IPS-20b (cell line): ENCODE measurements at regions not wholly inside any gene's neighbourhood (a gene's known extent, or its start where the extent isn't known, plus 50 kb on each side); places are given as distances from the start of the nearest gene placed in this dataset.
A peak's percentile ranks its signal among the peaks of the same experiment; 100 is the strongest.

Experiments used
- H3K27ac ChIP-seq: one replicate; pipeline ENCODE4 v1.5.1; 2013; ENCODE audit warnings: low read length
- H3K27me3 ChIP-seq: 2 replicates; pipeline ENCODE4 v1.6.1; 2013; ENCODE audit warnings: mild to moderate bottlenecking, low read length, inconsistent platforms; ENCODE audit not compliant: insufficient read depth
- H3K36me3 ChIP-seq: 2 replicates; pipeline ENCODE4 v1.6.1; 2013; ENCODE audit warnings: low read depth, mild to moderate bottlenecking, inconsistent platforms, low read length, moderate library complexity; ENCODE audit not compliant: insufficient read depth
- H3K4me1 ChIP-seq: 2 replicates; pipeline ENCODE4 v1.6.1; 2013; ENCODE audit warnings: mild to moderate bottlenecking, control low read depth, inconsistent platforms, low read length, moderate library complexity; ENCODE audit not compliant: insufficient read depth
- H3K4me3 ChIP-seq: 2 replicates; pipeline ENCODE4 v1.5.1; 2013; ENCODE audit warnings: mild to moderate bottlenecking, low read length, inconsistent platforms
- H3K9ac ChIP-seq: 2 replicates; pipeline ENCODE4 v1.6.1; 2013; ENCODE audit warnings: low read depth, mild to moderate bottlenecking, inconsistent platforms, low read length, moderate library complexity
- H3K9me3 ChIP-seq: 2 replicates; pipeline ENCODE4 v1.6.1; 2013; ENCODE audit warnings: mild to moderate bottlenecking, low read depth, low read length, inconsistent platforms; ENCODE audit not compliant: insufficient read depth

DNA sequence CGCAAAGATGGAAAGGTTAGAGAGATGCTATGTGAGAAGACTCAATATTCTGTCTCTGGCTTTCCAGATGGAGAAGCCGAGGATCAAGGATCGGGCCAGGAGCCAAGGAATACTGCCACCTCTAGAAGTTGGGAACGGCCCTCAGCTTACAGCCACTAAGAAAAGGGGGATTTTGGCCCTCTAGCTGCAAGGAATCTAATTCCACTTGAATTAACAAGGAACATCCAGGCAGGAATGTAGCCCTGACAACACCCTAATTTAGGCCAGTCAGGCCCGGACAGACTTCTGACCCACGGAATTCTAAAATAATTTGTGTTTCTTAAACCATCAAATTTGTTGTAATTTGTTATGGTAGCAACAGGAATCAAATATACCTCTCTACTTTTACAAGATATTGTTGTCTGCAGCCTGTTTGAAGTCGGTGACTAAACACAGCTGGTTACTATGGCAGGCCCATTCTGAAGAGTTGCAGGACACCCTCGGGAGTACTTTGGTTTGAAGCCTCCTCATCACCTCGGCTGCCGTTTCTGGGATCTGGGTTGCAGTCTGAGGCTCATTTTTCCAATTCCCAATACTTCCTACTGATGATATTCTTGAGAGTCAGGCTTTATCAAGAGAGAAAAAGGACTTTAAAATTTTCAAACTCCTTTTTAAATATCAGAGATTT is 1131.2 kb downstream of the TSN start:
- Histone ChIP-seq H3K27me3 (no peaks in the 10 kb centered on the region), H3K36me3 (no peaks in the 10 kb centered on the region), H3K9me3 (no peaks in the 10 kb centered on the region), H3K4me1 (no peaks in the 10 kb centered on the region), H3K27ac (no peak overlapping the region), H3K4me3 (no peak overlapping the region), H3K9ac (no peak overlapping the region)

DNA sequence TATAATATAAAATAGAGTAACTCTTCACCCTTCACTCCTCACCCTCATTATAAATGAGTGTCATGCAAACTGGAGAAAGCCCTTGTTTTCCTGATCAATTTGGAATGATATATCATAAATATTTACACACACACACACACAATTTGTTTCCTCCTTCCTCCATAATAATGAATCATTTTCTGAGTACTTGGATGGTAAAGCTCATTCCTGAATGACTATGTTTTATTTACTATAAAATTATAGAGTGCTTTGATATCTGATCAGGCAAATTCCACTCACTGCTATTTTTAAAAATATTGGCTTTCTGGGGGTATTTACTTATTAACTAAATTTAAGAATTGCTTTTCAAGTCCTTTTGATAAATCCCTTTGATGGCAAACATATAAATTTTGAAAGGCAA is 1125.5 kb upstream of the CNTNAP5 start:
- Histone ChIP-seq H3K27ac (no peak overlapping the region), H3K27me3 (no peaks in the 10 kb centered on the region), H3K9me3 (no peaks in the 10 kb centered on the region; the same call in 1 of the 2 replicates), H3K4me1 (no peaks in the 10 kb centered on the region), H3K36me3 (no peaks in the 10 kb centered on the region), H3K4me3 (no peak overlapping the region), H3K9ac (no peak overlapping the region)

GRCh38 chr2:122905431-122905830 is 1119.7 kb upstream of the CNTNAP5 start:
- H3K27me3 ChIP-seq, result no peaks in the 10 kb centered on the region
- no peak overlapping the region for H3K4me3 ChIP-seq
- no peaks in the 10 kb centered on the region for H3K36me3 ChIP-seq
- no peak overlapping the region for H3K27ac ChIP-seq
- no peak overlapping the region for H3K9ac ChIP-seq
- no peaks in the 10 kb centered on the region for H3K4me1 ChIP-seq
- H3K9me3 ChIP-seq, result no peaks in the 10 kb centered on the region

- Histone ChIP-seq H3K4me3 (no peak overlapping the region), H3K4me1 (no peaks in the 10 kb centered on the region), H3K27ac (no peak overlapping the region), H3K9ac (no peak overlapping the region), H3K27me3 (no peaks in the 10 kb centered on the region), H3K9me3 (no peaks in the 10 kb centered on the region), H3K36me3 (no peaks in the 10 kb centered on the region)
These were observed 1116.9 kb upstream of the CNTNAP5 start for GRCh38 chr2:122908159-122908558.

DNA sequence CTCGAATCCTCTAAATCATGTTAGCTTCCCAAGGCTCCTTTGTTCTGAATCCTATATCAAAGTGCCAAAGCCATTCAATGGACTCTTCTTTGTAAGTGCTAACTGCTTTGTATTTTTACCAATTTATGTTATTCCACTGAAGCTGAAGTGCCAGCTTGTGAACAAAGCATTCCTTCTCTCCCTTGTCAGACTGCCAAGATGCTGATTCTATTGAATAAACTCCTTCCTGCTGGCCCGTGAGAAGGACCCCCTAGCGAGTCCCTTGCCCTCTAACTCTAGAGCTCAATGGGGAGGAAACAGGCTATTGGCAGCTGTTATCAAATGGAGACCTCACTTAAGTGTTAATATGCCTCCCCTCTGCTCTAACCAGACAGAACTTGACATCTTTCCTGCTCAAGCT is 1097.9 kb upstream of the CNTNAP5 start:
- Histone ChIP-seq H3K36me3 (no peaks in the 10 kb centered on the region; the same call in 1 of the 2 replicates), H3K9ac (no peak overlapping the region), H3K27me3 (no peaks in the 10 kb centered on the region), H3K4me3 (0 out of 2 replicates have a peak overlapping the region, but pooled peaks have one; percentile 15), H3K27ac (no peak overlapping the region), H3K9me3 (peaks cover 16% of the 10 kb centered on the region; the same call in 1 of the 2 replicates), H3K4me1 (peaks cover 15% of the 10 kb centered on the region; the same call in 1 of the 2 replicates)

GRCh38 chr2:122927710-122928557 is 1097.2 kb upstream of the CNTNAP5 start:
- no peak overlapping the region for H3K27ac ChIP-seq
- no peak overlapping the region for H3K9ac ChIP-seq
- H3K27me3 ChIP-seq, result no peaks in the 10 kb centered on the region
- H3K4me3 ChIP-seq, result peak overlapping the region; percentile 15; the same call in 1 of the 2 replicates
- H3K36me3 ChIP-seq, result no peaks in the 10 kb centered on the region; the same call in 1 of the 2 replicates
- H3K9me3 ChIP-seq, result peaks cover 16% of the 10 kb centered on the region; the same call in 1 of the 2 replicates
- H3K4me1 ChIP-seq, result peaks cover 15% of the 10 kb centered on the region; the same call in 1 of the 2 replicates

GRCh38 chr2:122929347-122929746 is 1095.7 kb upstream of the CNTNAP5 start:
- no peaks in the 10 kb centered on the region for H3K27me3 ChIP-seq
- no peaks in the 10 kb centered on the region; the same call in 1 of the 2 replicates for H3K36me3 ChIP-seq
- no peak overlapping the region for H3K9ac ChIP-seq
- no peak overlapping the region for H3K4me3 ChIP-seq
- H3K4me1 ChIP-seq, result peaks cover 15% of the 10 kb centered on the region; the same call in 1 of the 2 replicates
- H3K9me3 ChIP-seq, result peaks cover 16% of the 10 kb centered on the region; the same call in 1 of the 2 replicates
- no peak overlapping the region for H3K27ac ChIP-seq

DNA sequence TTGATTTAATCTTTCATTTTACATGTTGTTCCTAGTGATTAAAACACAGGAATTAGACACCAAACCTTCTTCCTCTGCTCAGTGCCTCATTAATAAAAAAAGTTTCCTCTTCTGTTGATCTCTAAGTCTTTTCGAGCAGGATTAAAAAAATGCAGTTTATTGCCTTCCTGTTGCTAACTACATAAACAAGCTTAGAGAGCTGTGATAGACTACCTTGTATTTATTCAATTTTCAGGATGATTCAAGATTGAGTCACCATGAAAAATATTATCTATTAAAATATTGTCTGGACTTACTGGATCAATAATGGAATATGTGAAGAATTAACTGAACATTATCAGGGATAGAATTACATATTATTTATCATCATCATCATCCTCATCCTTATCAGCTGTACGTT is 1089.6 kb upstream of the CNTNAP5 start:
- Histone ChIP-seq H3K27me3 (no peaks in the 10 kb centered on the region), H3K9me3 (peaks cover 1% of the 10 kb centered on the region; the same call in 1 of the 2 replicates), H3K27ac (no peak overlapping the region), H3K9ac (no peak overlapping the region), H3K4me3 (no peak overlapping the region), H3K4me1 (no peaks in the 10 kb centered on the region), H3K36me3 (no peaks in the 10 kb centered on the region)

DNA sequence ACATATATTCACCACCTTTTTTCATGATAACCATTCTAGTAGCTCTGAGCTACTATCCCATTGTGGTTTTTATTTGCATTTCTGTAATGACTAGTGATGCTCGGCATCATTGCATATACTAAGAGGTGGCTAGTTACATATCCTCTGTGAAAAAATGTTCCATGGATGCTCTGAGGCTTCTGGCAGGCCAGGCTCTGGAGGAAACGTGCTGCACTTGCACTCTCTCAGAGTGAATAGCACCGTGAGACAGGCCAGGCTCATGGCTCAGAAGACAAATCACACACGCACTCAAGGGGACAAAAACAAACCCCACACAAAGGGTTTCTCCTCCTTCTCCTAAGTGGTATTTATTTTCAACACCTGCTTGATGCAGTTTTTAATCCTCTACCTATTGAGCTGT is 1085.3 kb upstream of the CNTNAP5 start:
- Histone ChIP-seq H3K9me3 (no peaks in the 10 kb centered on the region), H3K27me3 (no peaks in the 10 kb centered on the region), H3K9ac (no peak overlapping the region), H3K36me3 (no peaks in the 10 kb centered on the region), H3K27ac (no peak overlapping the region), H3K4me1 (no peaks in the 10 kb centered on the region), H3K4me3 (no peak overlapping the region)

GRCh38 chr2:122949523-122949922 is 1075.6 kb upstream of the CNTNAP5 start:
- Histone ChIP-seq H3K27me3 (no peaks in the 10 kb centered on the region), H3K9ac (no peak overlapping the region), H3K4me1 (no peaks in the 10 kb centered on the region), H3K9me3 (no peaks in the 10 kb centered on the region), H3K27ac (no peak overlapping the region), H3K36me3 (no peaks in the 10 kb centered on the region), H3K4me3 (no peak overlapping the region)

GRCh38 chr2:122955776-122956175 is 1069.3 kb upstream of the CNTNAP5 start:
- Histone ChIP-seq H3K4me3 (no peak overlapping the region), H3K36me3 (no peaks in the 10 kb centered on the region), H3K4me1 (no peaks in the 10 kb centered on the region), H3K9ac (no peak overlapping the region), H3K9me3 (no peaks in the 10 kb centered on the region), H3K27me3 (no peaks in the 10 kb centered on the region), H3K27ac (no peak overlapping the region)
